Activated CD8-positive, alpha-beta memory T cell treated with anti-CD3 and anti-CD28 coated beads for 24 hours (primary cell): ENCODE measurements at regions not wholly inside any gene's neighbourhood (a gene's known extent, or its start where the extent isn't known, plus 50 kb on each side); places are given as distances from the start of the nearest gene placed in this dataset.

Experiments
- DNase-seq: peaks from one replicate; pipeline ENCODE4 v3.0.0-alpha.2; 2020

DNA sequence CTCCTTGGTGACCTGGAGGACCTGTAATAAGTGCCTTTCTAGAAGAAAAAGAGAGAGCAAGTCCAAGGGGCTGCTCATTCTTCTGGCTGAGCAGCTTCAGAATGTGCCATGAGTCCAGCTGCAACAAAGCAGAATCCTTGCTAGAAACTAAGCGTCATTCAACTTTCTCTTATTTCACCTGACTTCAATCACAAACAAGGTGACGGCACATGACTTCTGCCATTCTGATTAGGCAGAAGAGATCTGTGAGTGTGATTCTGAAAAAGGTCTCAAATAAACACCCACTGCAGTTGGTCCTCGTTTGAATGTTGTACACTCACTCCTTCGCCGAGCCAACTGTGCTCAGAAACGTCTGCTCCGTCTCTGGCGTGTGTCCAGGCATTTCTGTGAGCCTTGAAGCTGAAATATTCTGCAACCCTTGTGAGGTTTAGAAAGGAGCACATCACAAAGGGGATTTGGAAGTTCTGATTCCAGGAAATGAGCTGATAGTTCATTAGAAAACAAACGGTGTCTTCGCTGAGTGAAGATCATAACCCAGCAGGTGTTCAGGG lies 623.8 kb upstream of the KIRREL3 start:
- no peak for DNase-seq

DNA sequence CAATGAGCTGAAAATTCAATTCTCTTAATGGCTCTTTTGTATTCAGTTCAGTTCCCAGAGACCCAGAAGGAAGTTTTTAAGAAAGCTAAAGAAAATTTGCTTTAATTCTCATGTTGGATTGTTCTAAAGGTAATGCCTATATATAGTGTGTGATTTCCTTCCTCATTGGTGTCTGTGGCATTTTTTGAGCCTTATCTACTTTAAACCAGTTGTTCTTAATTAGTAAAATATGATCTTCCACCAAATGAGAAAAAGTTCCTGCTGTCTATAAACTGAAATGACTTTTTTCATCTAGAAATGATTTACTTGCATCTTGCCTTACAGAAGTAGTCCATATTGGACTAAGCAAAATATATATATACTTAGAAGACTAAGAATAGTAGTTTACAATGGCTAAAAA lies 622.1 kb upstream of the KIRREL3 start:
- DNase-seq, result no peak

- no peak for DNase-seq
These were observed 620.1 kb upstream of the KIRREL3 start for GRCh38 chr11:127620671-127621070.

- no peak for DNase-seq
These were observed 619.4 kb upstream of the KIRREL3 start for GRCh38 chr11:127619946-127620345.

DNA sequence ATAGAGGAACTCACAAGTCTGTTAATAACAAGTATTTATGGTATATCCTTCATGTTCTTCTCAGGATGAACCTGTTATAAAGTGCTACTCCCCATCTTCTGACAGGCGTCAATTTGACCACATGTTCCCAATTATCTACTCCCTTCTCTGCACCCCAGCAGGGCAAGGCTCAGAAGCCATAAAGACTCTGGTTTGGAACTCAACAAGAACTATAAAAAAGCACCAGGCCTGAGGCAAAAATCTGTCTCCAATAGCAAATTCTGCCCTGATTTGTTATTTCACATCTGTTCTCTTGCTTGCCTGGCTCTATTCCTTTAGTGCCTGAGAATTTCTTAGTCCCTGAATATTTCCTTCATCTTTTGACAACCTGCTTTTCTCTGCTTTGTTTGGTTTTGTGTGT lies 618.2 kb upstream of the KIRREL3 start:
- DNase-seq, result no peak

DNA sequence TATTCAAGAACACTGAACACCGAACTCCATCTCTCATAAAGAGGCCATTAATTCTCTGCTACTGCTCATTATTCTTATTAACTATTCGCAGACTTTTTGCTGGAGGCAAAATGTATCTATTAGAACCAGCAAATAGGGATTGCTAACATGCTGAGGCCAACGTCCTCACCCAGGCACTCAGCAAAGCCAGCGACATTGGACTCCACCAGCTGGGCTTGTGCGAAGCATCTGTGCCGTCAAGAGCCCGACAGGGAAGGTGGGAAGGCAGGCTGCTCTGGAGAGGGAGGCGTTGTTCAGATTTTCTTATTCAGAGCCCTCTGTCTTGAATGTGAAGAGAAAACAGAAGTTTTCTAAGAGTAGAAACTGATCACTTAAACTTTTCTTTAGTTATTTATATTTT lies 615.6 kb upstream of the KIRREL3 start:
- DNase-seq, result no peak

DNA sequence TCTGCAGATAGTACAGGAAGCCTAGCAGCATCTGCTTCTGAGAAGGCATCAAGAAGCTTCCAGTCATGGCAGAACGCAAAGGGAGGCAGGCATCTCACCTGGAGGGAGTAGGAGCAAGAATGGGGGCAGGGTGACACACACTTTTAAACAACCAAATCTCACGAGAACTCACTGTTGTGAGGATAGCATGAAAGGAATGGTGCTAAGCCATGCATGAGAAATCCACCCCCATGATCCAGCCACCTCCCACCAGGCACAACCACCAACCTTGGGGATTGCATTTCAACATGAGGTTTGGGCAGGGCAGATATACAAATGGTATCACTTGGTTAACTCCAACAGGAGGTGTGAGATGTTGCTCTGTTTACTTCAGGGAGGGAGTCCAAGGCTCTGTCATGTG lies 612.0 kb upstream of the KIRREL3 start:
- DNase-seq, result no peak

GRCh38 chr11:127609025-127609773 lies 608.6 kb upstream of the KIRREL3 start:
- no peak for DNase-seq

DNA sequence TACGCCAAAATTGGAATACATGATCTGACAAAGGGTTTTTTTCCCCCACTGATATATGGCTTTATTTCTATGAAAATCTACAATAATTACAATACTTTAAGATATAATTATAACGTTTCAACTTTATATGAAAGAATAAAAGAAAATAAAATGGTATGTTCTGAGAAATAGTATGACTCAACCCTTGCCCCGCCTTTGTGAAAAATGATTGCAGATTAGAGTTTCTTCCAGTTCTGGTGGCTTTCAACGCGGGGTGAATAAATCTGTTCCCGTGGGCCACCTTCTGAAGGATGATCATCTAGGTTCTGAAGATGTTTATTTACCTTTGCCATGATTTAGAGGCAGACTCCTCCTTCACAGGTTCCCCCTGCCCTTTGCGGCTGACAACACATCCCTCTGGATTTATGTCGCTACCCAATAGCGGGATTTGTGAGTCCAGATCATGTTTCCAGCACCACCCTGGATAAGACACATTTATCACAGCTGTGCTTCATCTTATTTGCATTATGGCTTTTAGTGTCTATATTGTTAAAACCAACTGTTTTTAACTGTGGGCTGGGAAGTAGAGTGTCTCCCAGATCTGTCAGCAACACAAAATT lies 607.0 kb upstream of the KIRREL3 start:
- no peak for DNase-seq

DNA sequence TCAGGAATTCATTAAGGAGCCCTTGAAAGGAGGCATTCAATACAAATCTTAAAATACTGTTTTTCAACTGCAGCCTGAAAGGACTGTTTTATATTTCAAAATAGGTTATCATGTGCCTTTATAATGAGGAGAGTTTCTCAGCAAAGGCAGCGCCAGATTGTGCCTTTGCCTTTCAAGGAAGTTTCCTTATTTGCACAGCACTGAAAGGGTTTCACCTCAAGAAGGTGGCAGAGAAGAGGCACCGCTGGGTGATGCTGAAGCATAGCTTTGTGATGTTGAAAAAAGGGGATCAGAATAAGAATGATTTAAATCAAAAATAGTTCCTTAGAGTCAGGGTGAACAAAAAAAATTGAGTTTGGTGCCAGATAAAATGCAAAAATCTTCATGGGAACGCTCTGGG lies 601.0 kb upstream of the KIRREL3 start:
- DNase-seq, result no peak

GRCh38 chr11:127600674-127601073 lies 600.1 kb upstream of the KIRREL3 start:
- no peak for DNase-seq

- no peak for DNase-seq
These were observed 597.9 kb upstream of the KIRREL3 start for GRCh38 chr11:127598476-127598875.

DNA sequence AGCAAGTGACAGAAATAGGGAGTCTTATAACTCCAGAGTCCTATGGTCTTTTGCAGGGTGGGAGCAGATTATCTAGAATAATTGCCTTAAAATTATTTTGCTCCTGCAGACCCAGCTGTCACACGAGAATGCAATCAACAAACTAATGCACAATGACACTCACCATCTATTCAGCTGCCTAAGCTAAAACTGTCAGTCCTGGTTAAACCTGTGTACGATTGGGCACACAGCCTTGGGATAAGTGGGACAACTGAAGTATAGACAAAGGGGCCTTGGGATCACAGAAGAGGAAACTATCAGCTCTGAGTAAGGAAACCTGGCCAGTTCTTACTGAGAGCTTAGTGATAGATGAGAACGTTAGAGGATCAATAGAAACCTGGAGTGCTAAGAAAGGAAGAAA lies 595.9 kb upstream of the KIRREL3 start:
- no peak for DNase-seq

DNA sequence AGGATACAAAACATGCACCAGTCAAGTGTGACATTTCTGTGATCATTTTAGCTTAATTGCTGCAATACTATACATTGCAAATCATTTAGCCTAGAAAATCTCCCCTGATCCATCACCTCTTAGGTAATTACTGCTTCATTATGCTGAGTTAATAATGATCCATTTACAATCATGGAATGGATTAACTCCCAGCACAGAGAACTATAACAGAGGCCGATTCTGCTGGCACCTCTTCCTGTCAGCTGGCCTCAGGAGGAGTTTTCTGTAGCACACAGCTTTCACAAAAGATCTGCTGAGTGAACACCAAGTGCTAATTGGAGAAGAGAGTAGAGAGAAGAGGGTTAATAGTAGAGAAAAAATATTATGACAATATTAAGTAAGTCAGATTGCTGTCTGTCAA lies 591.8 kb upstream of the KIRREL3 start:
- DNase-seq, result no peak

DNA sequence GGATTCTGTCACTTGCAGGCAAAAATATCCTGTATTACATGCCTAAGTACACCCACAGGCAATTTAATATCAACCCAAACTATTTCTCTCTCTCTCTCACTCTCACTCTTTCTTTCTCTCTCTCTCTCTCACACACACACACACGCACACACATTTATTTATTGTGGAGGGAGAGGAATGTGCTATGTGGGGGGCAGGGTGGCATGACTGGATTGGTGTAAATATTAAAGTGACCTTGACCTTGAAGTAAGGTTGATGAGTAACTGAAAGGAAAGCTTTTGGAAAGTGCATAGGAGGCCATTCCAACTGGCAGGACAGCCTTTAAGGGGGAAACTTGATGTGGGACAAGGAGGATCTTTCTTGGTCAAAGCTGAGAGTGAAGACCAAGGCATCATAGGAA lies 589.7 kb upstream of the KIRREL3 start:
- DNase-seq, result no peak

GRCh38 chr11:127588431-127588830 lies 587.9 kb upstream of the KIRREL3 start:
- no peak for DNase-seq

GRCh38 chr11:127587511-127587910 lies 586.9 kb upstream of the KIRREL3 start:
- no peak for DNase-seq

DNA sequence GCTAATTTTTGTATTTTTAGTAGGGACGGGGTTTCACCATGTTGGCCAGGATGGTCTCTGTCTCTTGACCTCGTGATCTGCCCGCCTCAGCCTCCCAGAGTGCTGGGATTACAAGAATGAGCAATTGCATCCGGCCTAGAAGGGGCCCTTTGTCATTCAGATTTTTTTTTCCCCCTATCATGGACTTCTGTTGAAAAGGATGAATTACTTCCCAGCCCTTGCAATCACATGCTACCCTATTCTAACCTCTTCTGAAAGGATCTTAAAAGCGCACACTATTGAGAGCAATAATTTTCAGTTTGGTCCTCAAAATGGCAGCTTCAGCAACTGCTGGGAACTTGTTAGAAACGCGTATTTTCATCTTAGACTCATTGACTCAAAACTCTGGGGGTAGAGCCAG lies 575.6 kb upstream of the KIRREL3 start:
- DNase-seq, result no peak

DNA sequence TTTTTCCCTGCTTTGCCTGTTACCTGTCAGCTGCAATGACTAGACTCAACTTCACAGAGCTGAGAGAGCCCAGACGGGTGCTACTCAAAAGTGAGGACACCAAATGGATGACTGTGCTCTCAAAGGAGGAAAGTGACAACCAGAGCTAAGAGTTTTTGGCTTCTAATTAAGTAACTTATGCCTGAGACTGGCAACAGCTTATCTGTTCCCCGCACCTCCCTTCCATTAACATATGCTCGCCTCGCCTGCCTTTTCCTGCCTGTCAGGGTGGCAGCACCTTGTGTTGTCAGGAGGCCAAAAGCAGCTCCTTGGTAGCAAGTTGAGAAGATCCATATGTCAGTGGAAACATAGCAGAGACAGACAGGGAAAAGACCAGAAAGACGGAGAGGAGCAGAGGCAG lies 573.9 kb upstream of the KIRREL3 start:
- no peak for DNase-seq

GRCh38 chr11:127568891-127569290 lies 568.3 kb upstream of the KIRREL3 start:
- no peak for DNase-seq

- DNase-seq, result no peak
These were observed 566.8 kb upstream of the KIRREL3 start for GRCh38 chr11:127567237-127567932.

DNA sequence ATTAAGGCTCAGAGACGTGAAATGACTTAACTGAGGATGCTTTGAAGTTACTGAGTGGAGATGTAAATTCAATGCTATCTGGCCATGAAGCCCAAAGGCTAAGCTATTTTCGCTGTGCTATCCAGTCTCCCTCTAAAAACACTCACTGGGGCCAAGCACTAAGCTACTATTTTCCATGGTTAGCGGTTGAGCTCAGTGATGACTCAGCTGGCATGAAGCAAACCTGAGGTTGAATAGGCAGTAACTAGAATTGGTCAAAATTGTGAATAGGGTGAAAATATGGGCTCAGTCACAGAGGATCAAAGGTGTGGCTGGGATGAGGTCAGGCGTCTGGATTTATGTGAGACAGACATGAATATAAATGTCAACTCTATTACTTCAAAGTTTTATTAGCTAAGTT lies 564.2 kb upstream of the KIRREL3 start:
- no peak for DNase-seq

DNA sequence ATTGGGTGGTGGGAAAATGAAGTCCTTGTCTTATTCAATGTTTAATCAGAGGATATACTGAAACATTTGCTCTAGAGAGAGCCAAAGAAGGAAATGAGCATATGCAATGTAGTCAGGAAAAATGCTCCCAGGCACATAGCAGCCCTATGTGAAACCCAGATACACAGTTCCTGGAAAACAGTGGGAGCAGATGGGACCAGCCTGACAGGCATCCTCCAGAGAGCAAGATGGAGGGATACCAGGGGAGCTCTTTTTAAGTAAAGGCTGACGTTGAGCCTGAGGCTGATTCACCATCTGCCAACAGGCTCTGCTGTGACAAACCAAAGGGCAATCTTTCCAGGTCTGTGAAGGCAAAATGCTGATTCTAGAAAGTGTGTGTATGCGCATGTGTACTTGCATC lies 559.4 kb upstream of the KIRREL3 start:
- no peak for DNase-seq

GRCh38 chr11:127552446-127552845 lies 551.9 kb upstream of the KIRREL3 start:
- no peak for DNase-seq
